K562 (cell line): ENCODE measurements at regions not wholly inside any gene's neighbourhood (a gene's known extent, or its start where the extent isn't known, plus 50 kb on each side); places are given as distances from the start of the nearest gene placed in this dataset.

Experiments
- ADNP ChIP-seq: fragments of 200-800 bp; sonication (Bioruptor generic); IDR thresholded peaks from 2 replicates; pipeline ENCODE4 v1.6.1; 2016; ENCODE audit warnings: missing genetic modification characterization, missing compliant biosample characterization
- BRD4 ChIP-seq: fragments of 200-600 bp; sonication (generic); IDR thresholded peaks from 2 replicates; pipeline ENCODE4 v1.6.1; 2017; ENCODE audit warnings: inconsistent platforms
- CEBPZ ChIP-seq: fragments of 150-350 bp; IDR thresholded peaks from 2 replicates; pipeline ENCODE4 v1.6.1; 2014; ENCODE audit warnings: low read depth, mild to moderate bottlenecking, low read length, borderline replicate concordance
- CLOCK ChIP-seq: fragments of 250-450 bp; sonication (Bioruptor Pico); IDR thresholded peaks from 2 replicates; pipeline ENCODE4 v1.4.0; 2020; ENCODE audit warnings: mild to moderate bottlenecking, moderate library complexity, borderline replicate concordance
- ERF ChIP-seq: fragments of 450-650 bp; formaldehyde crosslinking; IDR thresholded peaks from 2 replicates; pipeline ENCODE4 v1.4.0; 2020; ENCODE audit warnings: mild to moderate bottlenecking, mixed read lengths
- RBM34 ChIP-seq: fragments of 200-400 bp; formaldehyde crosslinking; IDR thresholded peaks from 2 replicates; pipeline ENCODE4 v1.6.1; 2018; ENCODE audit warnings: low read length, borderline replicate concordance; ENCODE audit not compliant: insufficient read depth
- RHOXF2B ChIP-seq: fragments of 250-450 bp; sonication (Bioruptor Pico); conservative IDR thresholded peaks from 2 replicates; pipeline ENCODE4 v1.5.1; 2021
- TBL1XR1 ChIP-seq, 2 experiments: IDR thresholded peaks; 2 replicates each; pipeline ENCODE4 v1.6.1; 2012; ENCODE audit warnings: improper control_type of control experiment in 2 of 2, low read length in 2 of 2, mild to moderate bottlenecking in 1 of 2
- TFAM ChIP-seq: fragments of 250-450 bp; sonication (Bioruptor Pico); conservative IDR thresholded peaks from 2 replicates; pipeline ENCODE4 v1.5.0; 2021; ENCODE audit warnings: mild to moderate bottlenecking, moderate library complexity
- ZNF277 ChIP-seq: fragments of 250-450 bp; sonication (Bioruptor Pico); IDR thresholded peaks from 2 replicates; pipeline ENCODE4 v1.8.0; 2022; ENCODE audit warnings: inconsistent platforms, mild to moderate bottlenecking, moderate library complexity, borderline replicate concordance
- ZNF3 ChIP-seq: fragments of 250-450 bp; sonication (Bioruptor Pico); IDR thresholded peaks from 2 replicates; pipeline ENCODE4 v1.5.0; 2021; ENCODE audit warnings: mild to moderate bottlenecking, moderate library complexity

GRCh38 chr21:16530656-16531055, 800.9 kb downstream of the USP25 start (continued):
- TF ChIP-seq CEBPZ (no peak), RBM34 (no peak), RHOXF2B (CRISPR knock-in tag) (no peak), ADNP (tag) (no peak), ZNF3 (no peak), CLOCK (no peak), ERF (CRISPR knock-in tag) (no peak), TFAM (CRISPR knock-in tag) (no peak), TBL1XR1 (IDR thresholded peaks at IDR 0.05; ENCODE audit: low read length in 2 of 2) (no peak), ZNF277 (CRISPR knock-in tag) (no peak), BRD4 (no peak)
